ENCODE measurements at regions not wholly inside any gene's neighbourhood (a gene's known extent, or its start where the extent isn't known, plus 50 kb on each side); places are given as distances from the start of the nearest gene placed in this dataset.

DNA sequence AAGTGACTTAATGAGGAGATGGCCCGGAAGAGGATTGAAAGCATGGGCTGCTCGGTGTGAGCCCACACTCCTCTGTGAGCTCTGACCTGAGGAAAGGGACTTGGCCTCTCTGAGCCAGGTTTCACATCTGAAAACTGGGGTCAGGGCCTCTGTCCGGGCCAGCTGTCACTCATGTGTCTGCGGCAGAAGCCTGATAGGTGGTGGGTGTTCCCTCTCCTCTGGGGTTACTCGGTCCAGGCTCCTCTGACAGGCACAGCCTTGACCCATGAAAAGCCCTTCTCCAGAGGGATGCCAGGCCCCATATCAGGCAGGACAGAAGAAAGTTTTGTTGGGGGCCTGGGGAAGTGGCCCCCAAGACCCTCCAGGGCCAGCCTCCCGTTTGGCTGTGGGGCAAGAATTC, 131.4 kb downstream of the CHSY1 start:
- ChIA-PET CTCF (interaction anchor here (1.3 kb wide), 1 partner anchor 16 kb away, joined by 3 read pairs; no protein-coding TSS in a partner anchor), POLR2A (no interaction called here)
- TF ChIP-seq, protein P1, sequence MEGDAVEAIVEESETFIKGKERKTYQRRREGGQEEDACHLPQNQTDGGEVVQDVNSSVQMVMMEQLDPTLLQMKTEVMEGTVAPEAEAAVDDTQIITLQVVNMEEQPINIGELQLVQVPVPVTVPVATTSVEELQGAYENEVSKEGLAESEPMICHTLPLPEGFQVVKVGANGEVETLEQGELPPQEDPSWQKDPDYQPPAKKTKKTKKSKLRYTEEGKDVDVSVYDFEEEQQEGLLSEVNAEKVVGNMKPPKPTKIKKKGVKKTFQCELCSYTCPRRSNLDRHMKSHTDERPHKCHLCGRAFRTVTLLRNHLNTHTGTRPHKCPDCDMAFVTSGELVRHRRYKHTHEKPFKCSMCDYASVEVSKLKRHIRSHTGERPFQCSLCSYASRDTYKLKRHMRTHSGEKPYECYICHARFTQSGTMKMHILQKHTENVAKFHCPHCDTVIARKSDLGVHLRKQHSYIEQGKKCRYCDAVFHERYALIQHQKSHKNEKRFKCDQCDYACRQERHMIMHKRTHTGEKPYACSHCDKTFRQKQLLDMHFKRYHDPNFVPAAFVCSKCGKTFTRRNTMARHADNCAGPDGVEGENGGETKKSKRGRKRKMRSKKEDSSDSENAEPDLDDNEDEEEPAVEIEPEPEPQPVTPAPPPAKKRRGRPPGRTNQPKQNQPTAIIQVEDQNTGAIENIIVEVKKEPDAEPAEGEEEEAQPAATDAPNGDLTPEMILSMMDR (IDR thresholded peaks at IDR 0.05; ENCODE audit: control extremely low read depth, extremely low read depth, low read depth, missing control alignments), result no peak
- DNase-seq (ENCODE audit: extremely low spot score), result no peak
